Natural killer cell (primary cell): ENCODE measurements at regions not wholly inside any gene's neighbourhood (a gene's known extent, or its start where the extent isn't known, plus 50 kb on each side); places are given as distances from the start of the nearest gene placed in this dataset.
"Not testable (repeated sequence)": the region's sequence is repeated elsewhere in the genome, so short reads cannot be mapped to it uniquely, and the experiment has no call there.

Experiments
- ATAC-seq, 3 donors: fragments of 150-1000 bp in 2 of 3; fragments of 200-7000 bp in 1 of 3; cut with Tn5 transposase; 1 replicate in 1 of 3; 2 replicates in 2 of 3; pipeline ENCODE4 v1.10.0; 2021; ENCODE audit warnings: mild to moderate bottlenecking in 2 of 3, moderate library complexity in 2 of 3
- DNase-seq, 2 donors: peaks; one replicate each; pipeline versions ENCODE4 v3.0.0 to v3.0.0-alpha.2; 2013 to 2021; ENCODE audit warnings: mixed read lengths in 1 of 2
- H3K27ac ChIP-seq: one replicate; pipeline ENCODE4 v1.5.1; 2013; ENCODE audit warnings: mild to moderate bottlenecking, low read length
- H3K27me3 ChIP-seq: one replicate; pipeline ENCODE4 v1.6.1; 2013; ENCODE audit warnings: low read length; ENCODE audit not compliant: control insufficient read depth, insufficient read depth
- H3K36me3 ChIP-seq: one replicate; pipeline ENCODE4 v1.6.1; 2013; ENCODE audit warnings: low read length; ENCODE audit not compliant: control insufficient read depth, insufficient read depth
- H3K4me1 ChIP-seq: one replicate; pipeline ENCODE4 v1.6.1; 2013; ENCODE audit warnings: low read length; ENCODE audit not compliant: control insufficient read depth, insufficient read depth
- H3K4me3 ChIP-seq: one replicate; pipeline ENCODE4 v1.5.1; 2013; ENCODE audit warnings: low read length
- H3K9me3 ChIP-seq: one replicate; pipeline ENCODE4 v1.6.1; 2013; ENCODE audit warnings: low read length; ENCODE audit not compliant: control insufficient read depth, insufficient read depth
- H3K27ac Mint-ChIP-seq, 2 donors: one replicate each; pipeline ENCODE4 v1.8.0; 2022; ENCODE audit warnings: mild to moderate bottlenecking in 2 of 2, mixed read lengths in 2 of 2, moderate library complexity in 1 of 2
- H3K27me3 Mint-ChIP-seq, 2 donors: one replicate each; pipeline ENCODE4 v1.8.0; 2022; ENCODE audit warnings: low read depth in 2 of 2, mixed read lengths in 2 of 2
- H3K36me3 Mint-ChIP-seq: one replicate; pipeline ENCODE4 v1.8.0; 2022; ENCODE audit warnings: mixed read lengths
- H3K4me1 Mint-ChIP-seq, 2 donors: one replicate each; pipeline ENCODE4 v1.8.0; 2022; ENCODE audit warnings: mixed read lengths in 2 of 2
- H3K4me3 Mint-ChIP-seq: one replicate; pipeline ENCODE4 v1.8.0; 2022; ENCODE audit warnings: mild to moderate bottlenecking, moderate library complexity, mixed read lengths
- H3K9me3 Mint-ChIP-seq, 2 donors: one replicate each; pipeline ENCODE4 v1.8.0; 2022; ENCODE audit warnings: mixed read lengths in 2 of 2
- WGBS: methylation state at CpG from one replicate; pipeline ENCODE4 v1.1.7; 2013; ENCODE audit warnings: missing lambda C conversion rate; ENCODE audit not compliant: insufficient coverage; 5-methylcytosine and 5-hydroxymethylcytosine counted together
- intact Hi-C: fragments of 100-400 bp; cut with micrococcal nuclease; formaldehyde crosslinking; loops from one replicate; pipeline ENCODE4 v1.14.2; 2022
- TF ChIP-seq, protein P1 (sequence below): fragments of 200-600 bp; IDR thresholded peaks from one replicate; pipeline ENCODE4 v1.8.0; 2022; ENCODE audit warnings: antibody characterized with exemption

DNA sequence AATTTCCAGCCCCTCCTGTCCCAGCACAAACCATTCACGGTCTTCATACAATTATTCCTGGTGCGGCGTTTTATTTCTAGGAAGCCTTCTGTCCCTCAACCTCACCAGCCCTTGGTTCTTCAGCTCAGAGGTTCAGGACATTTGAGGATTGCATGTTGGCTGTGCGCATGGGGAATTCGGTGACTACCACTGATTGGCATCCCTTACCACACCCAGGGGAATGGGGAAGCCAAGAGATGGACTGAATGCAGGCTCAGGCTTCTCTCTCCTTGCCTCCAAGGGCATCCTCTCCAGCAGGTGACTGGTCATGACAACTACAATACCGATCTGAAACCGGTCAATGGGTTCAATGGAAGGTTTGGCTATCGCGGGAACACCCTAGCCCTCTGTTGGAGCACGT lies 153.8 kb downstream of the MTHFS start:
- 89% methylated on average over 10 of the region's 10 CpGs for whole genome bisulfite sequencing
- Histone ChIP-seq H3K9me3 (no peaks in the 10 kb centered on the region), H3K36me3 (no peaks in the 10 kb centered on the region), H3K27ac (no peak overlapping the region), H3K4me1 (no peaks in the 10 kb centered on the region), H3K27me3 (no peaks in the 10 kb centered on the region), H3K4me3 (no peak overlapping the region)
- Mint-ChIP-seq H3K27ac (no peak overlapping the region), H3K9me3 (no peaks in the 10 kb centered on the region), H3K4me1 (no peaks in the 10 kb centered on the region), H3K27me3 (peaks cover 3 to 6% of the 10 kb centered on the region in 2 donors), H3K4me3 (no peak overlapping the region), H3K36me3 (no peaks in the 10 kb centered on the region)
- ATAC-seq (no peak), DNase-seq (no peak)
- TF ChIP-seq, protein P1, sequence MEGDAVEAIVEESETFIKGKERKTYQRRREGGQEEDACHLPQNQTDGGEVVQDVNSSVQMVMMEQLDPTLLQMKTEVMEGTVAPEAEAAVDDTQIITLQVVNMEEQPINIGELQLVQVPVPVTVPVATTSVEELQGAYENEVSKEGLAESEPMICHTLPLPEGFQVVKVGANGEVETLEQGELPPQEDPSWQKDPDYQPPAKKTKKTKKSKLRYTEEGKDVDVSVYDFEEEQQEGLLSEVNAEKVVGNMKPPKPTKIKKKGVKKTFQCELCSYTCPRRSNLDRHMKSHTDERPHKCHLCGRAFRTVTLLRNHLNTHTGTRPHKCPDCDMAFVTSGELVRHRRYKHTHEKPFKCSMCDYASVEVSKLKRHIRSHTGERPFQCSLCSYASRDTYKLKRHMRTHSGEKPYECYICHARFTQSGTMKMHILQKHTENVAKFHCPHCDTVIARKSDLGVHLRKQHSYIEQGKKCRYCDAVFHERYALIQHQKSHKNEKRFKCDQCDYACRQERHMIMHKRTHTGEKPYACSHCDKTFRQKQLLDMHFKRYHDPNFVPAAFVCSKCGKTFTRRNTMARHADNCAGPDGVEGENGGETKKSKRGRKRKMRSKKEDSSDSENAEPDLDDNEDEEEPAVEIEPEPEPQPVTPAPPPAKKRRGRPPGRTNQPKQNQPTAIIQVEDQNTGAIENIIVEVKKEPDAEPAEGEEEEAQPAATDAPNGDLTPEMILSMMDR = no peak
- intact Hi-C loops = no loop called here

GRCh38 chr15:79744485-79744884 lies 152.3 kb downstream of the MTHFS start:
- ATAC-seq, H3K9me3 Mint-ChIP-seq, H3K4me3 Mint-ChIP-seq, H3K36me3 ChIP-seq, H3K4me1 ChIP-seq, intact Hi-C loops, H3K27me3 Mint-ChIP-seq, H3K36me3 Mint-ChIP-seq, H3K27me3 ChIP-seq, H3K9me3 ChIP-seq, DNase-seq, H3K27ac ChIP-seq, H3K27ac Mint-ChIP-seq, H3K4me3 ChIP-seq, H3K4me1 Mint-ChIP-seq: not testable (repeated sequence)
- 80% methylated on average over 2 of the region's 3 CpGs for WGBS

- H3K4me1 ChIP-seq = no peaks in the 10 kb centered on the region
- no peak for ATAC-seq
- no peak overlapping the region for H3K27ac ChIP-seq
- H3K36me3 ChIP-seq = no peaks in the 10 kb centered on the region
- Mint-ChIP-seq H3K27ac (no peak overlapping the region), H3K9me3 (peaks cover 0 to 2% of the 10 kb centered on the region in 2 donors), H3K4me1 (no peaks in the 10 kb centered on the region), H3K4me3 (no peak overlapping the region), H3K27me3 (peaks cover 0 to 17% of the 10 kb centered on the region in 2 donors), H3K36me3 (peaks cover 2% of the 10 kb centered on the region)
- H3K27me3 ChIP-seq = no peaks in the 10 kb centered on the region
- DNase-seq = no peak
- no peak overlapping the region for H3K4me3 ChIP-seq
- intact Hi-C loops = no loop called here
- peaks cover 5% of the 10 kb centered on the region for H3K9me3 ChIP-seq
- 96% methylated on average over 3 of the region's 4 CpGs for WGBS
- TF ChIP-seq, protein P1 = no peak
These were observed 140.4 kb downstream of the MTHFS start for GRCh38 chr15:79756365-79756764.

GRCh38 chr15:79765081-79765480 lies 131.7 kb downstream of the MTHFS start:
- H3K27ac Mint-ChIP-seq = no peak overlapping the region
- WGBS = 74% methylated on average over 3 of the region's 4 CpGs

More at GRCh38 chr15:79765081-79765480, 131.7 kb downstream of the MTHFS start:
- H3K4me3 ChIP-seq = no peak overlapping the region
- H3K9me3 ChIP-seq = no peaks in the 10 kb centered on the region
- H3K9me3 Mint-ChIP-seq = no peaks in the 10 kb centered on the region
- no peak overlapping the region for H3K27ac ChIP-seq
- no peak overlapping the region for H3K4me3 Mint-ChIP-seq
- H3K4me1 ChIP-seq = no peaks in the 10 kb centered on the region
- ATAC-seq (no peak), DNase-seq (no peak)
- H3K4me1 Mint-ChIP-seq = no peaks in the 10 kb centered on the region
- no peaks in the 10 kb centered on the region for H3K36me3 ChIP-seq
- H3K27me3 ChIP-seq = no peaks in the 10 kb centered on the region
- H3K36me3 Mint-ChIP-seq = peaks cover 7% of the 10 kb centered on the region
- TF ChIP-seq, protein P1 = no peak
- intact Hi-C loops = no loop called here
- H3K27me3 Mint-ChIP-seq = peaks cover 3 to 30% of the 10 kb centered on the region in 2 donors
